DOHH2 (cell line): ENCODE measurements at regions not wholly inside any gene's neighbourhood (a gene's known extent, or its start where the extent isn't known, plus 50 kb on each side); places are given as distances from the start of the nearest gene placed in this dataset.

Experiments
- EZH2phosphoT487 ChIP-seq: fragments of 200-600 bp; sonication (generic); IDR thresholded peaks from 2 replicates; pipeline ENCODE4 v1.6.1; 2017; ENCODE audit warnings: borderline replicate concordance, mild to moderate bottlenecking, antibody characterized with exemption, low read length, moderate library complexity, mixed read lengths
- TF ChIP-seq, protein P1 (sequence below): fragments of 200-600 bp; sonication (generic); IDR thresholded peaks from one replicate; pipeline ENCODE4 v1.5.1; 2014; ENCODE audit warnings: antibody characterized with exemption, mild to moderate bottlenecking, low read depth, low read length; ENCODE audit not compliant: poor library complexity, severe bottlenecking

DNA sequence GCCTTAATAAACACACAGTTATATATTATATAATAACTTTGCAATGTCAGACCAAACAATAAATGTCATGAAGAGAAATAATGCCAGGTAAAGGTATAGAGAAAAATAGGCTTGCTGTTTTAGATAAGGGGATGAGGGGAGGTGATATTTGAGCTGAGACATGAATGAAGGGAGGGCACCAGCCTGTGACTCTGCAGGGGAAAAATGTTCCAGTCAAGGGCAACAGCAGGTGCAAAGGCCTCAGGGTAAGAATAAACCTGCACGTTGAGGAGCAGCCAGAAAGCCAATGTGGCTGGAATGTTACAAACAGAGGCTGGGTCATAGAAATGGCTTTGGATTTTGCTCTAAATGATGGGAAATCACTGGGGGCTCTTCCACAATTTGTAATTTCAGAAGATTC is 519.6 kb downstream of the SOX6 start:
- TF ChIP-seq, protein P1, sequence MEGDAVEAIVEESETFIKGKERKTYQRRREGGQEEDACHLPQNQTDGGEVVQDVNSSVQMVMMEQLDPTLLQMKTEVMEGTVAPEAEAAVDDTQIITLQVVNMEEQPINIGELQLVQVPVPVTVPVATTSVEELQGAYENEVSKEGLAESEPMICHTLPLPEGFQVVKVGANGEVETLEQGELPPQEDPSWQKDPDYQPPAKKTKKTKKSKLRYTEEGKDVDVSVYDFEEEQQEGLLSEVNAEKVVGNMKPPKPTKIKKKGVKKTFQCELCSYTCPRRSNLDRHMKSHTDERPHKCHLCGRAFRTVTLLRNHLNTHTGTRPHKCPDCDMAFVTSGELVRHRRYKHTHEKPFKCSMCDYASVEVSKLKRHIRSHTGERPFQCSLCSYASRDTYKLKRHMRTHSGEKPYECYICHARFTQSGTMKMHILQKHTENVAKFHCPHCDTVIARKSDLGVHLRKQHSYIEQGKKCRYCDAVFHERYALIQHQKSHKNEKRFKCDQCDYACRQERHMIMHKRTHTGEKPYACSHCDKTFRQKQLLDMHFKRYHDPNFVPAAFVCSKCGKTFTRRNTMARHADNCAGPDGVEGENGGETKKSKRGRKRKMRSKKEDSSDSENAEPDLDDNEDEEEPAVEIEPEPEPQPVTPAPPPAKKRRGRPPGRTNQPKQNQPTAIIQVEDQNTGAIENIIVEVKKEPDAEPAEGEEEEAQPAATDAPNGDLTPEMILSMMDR: no peak
- TF ChIP-seq EZH2phosphoT487: no peak
